ENCODE measurements at regions not wholly inside any gene's neighbourhood (a gene's known extent, or its start where the extent isn't known, plus 50 kb on each side); places are given as distances from the start of the nearest gene placed in this dataset.

DNA sequence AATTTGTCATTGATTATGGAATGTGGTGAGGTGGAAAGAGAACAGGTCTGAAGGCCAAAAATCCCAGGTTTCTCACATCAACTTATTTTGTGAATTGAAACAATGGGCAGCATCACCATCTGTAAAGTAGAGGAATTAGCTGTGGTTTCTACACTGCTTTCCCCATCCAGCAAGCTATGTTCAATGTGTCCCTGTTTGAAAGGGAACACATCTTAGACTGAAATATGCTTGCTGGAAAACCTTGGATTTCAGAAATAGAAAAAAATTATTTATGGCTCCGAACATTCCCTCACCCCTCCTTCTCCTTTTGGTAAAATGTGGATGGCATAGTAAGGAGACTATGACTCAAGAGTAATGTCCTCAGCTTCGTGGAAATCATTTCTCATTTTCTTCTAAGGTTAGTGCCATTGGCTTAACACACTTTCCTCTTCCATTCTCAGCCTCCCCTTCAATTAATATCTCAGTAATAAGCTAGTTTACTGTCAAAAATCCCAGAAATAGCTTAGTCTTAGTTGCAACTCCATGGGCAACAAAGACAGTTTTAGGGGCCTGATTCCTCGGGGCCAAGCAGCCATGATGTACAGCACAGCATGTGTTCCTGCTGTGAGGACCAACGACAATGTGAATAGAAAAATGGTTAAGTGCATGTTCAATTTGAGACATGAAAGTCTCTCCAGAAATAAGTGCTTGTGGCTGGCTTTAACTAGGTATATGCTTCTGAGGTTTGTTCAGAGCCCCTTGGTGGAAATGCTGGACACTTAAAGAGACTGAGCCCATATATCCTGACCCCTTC lies 205.8 kb upstream of the SLC38A2 start:
- no peak for TF ChIP-seq POLR2A (IDR thresholded peaks at IDR 0.05)
- TF ChIP-seq CTCF (IDR thresholded peaks at IDR 0.05): no peak

Measured in vagina (tissue), 2 donors.